ENCODE measurements at regions not wholly inside any gene's neighbourhood (a gene's known extent, or its start where the extent isn't known, plus 50 kb on each side); places are given as distances from the start of the nearest gene placed in this dataset.

DNA sequence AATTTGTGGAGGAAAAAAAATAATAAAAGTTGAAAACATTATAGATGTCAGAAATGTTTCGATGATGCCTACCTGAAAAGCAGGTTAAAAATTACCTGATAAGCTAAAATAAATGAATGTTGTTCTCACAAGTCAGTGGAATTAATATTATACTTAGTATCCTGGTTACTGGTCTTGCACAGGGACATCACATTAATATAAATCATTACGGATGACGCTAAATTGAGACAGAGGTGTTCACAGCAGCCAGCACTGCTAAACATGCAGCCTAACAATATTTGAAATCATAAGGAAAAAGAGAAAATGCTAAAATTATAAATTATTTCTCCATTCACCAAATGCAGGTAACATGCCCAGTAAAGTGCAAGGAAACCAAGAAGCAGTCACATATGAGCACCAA lies 1130.0 kb downstream of the STPG2 start:
- TF ChIP-seq, protein P1, sequence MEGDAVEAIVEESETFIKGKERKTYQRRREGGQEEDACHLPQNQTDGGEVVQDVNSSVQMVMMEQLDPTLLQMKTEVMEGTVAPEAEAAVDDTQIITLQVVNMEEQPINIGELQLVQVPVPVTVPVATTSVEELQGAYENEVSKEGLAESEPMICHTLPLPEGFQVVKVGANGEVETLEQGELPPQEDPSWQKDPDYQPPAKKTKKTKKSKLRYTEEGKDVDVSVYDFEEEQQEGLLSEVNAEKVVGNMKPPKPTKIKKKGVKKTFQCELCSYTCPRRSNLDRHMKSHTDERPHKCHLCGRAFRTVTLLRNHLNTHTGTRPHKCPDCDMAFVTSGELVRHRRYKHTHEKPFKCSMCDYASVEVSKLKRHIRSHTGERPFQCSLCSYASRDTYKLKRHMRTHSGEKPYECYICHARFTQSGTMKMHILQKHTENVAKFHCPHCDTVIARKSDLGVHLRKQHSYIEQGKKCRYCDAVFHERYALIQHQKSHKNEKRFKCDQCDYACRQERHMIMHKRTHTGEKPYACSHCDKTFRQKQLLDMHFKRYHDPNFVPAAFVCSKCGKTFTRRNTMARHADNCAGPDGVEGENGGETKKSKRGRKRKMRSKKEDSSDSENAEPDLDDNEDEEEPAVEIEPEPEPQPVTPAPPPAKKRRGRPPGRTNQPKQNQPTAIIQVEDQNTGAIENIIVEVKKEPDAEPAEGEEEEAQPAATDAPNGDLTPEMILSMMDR (conservative IDR thresholded peaks at IDR 0.05; ENCODE audit: low read length): no peak
- no peak for TF ChIP-seq EZH2phosphoT487 (IDR thresholded peaks at IDR 0.05; ENCODE audit: borderline replicate concordance)
